ENCODE measurements at regions not wholly inside any gene's neighbourhood (a gene's known extent, or its start where the extent isn't known, plus 50 kb on each side); places are given as distances from the start of the nearest gene placed in this dataset.
"Not testable (repeated sequence)": the region's sequence is repeated elsewhere in the genome, so short reads cannot be mapped to it uniquely, and the experiment has no call there.

DNA sequence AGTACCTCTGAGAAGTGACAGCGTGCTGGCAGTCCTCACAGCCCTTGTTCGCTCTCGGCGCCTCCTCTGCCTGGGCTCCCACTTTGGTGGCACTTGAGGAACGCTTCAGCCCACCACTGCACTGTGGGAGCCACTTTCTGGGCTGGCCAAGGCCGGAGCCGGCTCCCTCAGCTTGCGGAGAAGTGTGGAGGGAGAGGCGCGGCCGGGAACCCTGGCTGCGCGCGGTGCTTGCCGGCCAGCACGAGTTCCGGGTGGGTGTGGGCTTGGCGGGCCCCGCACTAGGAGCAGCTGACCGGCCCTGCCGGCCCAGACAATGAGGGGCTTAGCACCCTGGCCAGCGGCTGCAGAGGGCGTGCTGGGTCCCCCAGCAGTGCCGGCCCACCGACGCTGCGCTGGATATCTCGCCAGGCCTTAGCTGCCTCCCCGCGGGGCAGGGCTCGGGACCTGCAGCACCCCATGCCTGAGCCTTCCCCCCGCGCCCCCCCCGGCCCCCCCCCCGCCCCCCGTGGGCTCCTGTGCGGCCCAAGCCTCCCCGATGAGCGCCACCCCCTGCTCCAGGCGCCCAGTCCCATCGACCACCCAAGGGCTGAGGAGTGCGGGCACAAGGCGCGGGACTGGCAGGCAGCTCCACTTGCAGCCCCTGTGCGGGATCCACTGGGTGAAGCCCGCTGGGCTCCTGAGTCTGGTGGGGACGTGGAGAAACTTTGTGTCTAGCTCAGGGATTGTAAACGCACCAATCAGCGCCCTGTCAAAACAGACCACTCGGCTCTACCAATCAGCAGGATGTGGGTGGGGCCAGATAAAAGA is 847.7 kb upstream of the CDH6 start:
- TF ChIP-seq, protein P1, sequence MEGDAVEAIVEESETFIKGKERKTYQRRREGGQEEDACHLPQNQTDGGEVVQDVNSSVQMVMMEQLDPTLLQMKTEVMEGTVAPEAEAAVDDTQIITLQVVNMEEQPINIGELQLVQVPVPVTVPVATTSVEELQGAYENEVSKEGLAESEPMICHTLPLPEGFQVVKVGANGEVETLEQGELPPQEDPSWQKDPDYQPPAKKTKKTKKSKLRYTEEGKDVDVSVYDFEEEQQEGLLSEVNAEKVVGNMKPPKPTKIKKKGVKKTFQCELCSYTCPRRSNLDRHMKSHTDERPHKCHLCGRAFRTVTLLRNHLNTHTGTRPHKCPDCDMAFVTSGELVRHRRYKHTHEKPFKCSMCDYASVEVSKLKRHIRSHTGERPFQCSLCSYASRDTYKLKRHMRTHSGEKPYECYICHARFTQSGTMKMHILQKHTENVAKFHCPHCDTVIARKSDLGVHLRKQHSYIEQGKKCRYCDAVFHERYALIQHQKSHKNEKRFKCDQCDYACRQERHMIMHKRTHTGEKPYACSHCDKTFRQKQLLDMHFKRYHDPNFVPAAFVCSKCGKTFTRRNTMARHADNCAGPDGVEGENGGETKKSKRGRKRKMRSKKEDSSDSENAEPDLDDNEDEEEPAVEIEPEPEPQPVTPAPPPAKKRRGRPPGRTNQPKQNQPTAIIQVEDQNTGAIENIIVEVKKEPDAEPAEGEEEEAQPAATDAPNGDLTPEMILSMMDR (IDR thresholded peaks at IDR 0.05): not testable (repeated sequence)
- not testable (repeated sequence) for TF ChIP-seq EZH2phosphoT487, EZH2 (IDR thresholded peaks at IDR 0.05)
